ENCODE measurements at regions not wholly inside any gene's neighbourhood (a gene's known extent, or its start where the extent isn't known, plus 50 kb on each side); places are given as distances from the start of the nearest gene placed in this dataset.

DNA sequence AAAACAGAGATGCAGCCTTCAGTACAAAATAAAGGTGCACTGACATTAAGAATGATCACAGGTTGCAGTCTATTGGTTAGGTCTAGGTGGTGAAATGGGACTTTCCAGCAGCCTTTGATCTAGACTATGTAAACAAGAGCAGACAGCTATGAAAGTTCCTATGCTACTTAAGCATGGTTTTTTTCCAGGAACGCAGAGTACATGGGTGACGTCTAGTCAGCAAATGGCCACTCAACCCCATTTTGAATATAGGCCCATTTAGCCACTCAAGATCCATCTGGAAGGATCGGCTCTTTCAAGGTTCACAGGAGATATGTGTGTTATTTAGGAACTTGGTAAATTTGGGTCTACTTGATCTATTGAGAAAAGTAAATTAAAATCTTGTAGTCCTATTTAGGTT, 1424.6 kb upstream of the LRRTM3 start:
- peak; percentile 3 for DNase-seq (ENCODE audit: low read depth)

DNA sequence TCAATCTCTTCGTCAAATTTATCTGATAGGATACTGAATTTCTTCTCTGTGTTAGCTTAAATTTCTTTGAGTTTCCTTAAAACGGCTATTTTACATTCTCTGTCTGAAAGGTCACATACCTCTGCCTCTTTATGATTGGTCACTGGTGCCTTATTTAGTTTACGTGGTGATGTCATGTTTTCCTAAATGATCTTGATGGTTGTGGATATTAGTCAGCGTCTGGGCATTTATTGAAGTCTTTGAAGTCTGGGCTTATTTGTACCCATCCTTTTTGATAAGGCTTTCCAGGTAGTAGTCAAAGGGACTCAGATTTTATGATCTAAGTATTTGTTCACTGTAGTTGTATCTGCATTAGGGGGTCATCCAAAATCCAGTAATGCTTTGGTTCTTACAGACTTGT, 1407.5 kb upstream of the LRRTM3 start:
- no peak for DNase-seq (ENCODE audit: low read depth)

DNA sequence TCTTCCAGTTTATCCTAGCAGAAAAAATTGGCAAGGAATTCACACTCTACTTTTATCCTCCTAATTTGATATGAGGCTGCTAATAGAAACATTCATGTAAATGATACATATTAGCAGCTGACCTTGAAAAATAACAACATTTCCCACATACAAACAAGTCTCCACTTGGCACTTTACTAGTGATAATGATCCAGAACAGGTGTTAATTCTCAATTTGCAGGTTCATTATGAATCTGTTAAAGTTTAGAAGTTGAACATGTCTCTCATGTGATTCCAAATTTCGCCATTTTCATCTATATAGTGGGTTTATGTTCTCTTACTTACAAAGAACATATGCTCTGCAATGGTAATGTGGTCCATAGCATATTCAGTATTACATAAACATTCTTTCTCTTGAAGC, 1396.8 kb upstream of the LRRTM3 start:
- DNase-seq (ENCODE audit: low read depth), result no peak

DNA sequence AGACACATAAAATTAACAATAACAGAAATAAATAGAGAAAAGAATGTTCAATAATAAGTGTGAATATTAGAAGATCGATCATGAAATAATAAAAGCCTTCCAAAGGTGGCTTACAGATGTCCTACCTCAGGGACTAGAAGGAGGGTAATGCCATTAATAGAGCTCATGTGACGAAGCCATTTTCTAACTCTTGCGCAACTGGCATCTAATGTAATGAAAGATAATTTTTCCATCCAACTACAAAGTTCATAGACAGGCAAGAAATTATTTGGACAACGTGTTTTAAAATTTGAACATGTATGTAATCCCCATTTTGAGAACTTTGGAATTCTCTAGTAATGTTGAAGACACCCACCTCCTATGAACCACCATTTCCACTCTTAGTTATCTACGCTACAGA, 1394.3 kb upstream of the LRRTM3 start:
- no peak for DNase-seq (ENCODE audit: low read depth)

DNA sequence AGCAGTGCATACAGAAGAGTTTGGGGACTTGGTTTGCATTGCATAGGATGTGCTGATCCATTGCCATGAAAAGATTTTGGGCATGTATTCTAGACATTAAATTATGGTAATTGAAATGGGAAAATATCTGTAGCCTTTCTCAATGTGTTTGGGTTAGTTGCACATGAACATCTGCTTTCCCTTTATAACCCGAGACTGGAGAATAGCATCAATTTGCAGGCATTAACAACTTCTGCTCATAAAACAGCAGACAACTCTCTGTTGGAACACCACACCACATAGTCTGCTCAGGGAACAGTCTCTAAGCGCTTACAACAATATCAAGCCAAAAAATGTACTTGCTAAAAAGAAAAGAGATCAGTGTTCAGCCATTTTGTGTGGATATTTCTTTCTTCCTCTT, 1391.1 kb upstream of the LRRTM3 start:
- no peak for DNase-seq (ENCODE audit: low read depth)

DNA sequence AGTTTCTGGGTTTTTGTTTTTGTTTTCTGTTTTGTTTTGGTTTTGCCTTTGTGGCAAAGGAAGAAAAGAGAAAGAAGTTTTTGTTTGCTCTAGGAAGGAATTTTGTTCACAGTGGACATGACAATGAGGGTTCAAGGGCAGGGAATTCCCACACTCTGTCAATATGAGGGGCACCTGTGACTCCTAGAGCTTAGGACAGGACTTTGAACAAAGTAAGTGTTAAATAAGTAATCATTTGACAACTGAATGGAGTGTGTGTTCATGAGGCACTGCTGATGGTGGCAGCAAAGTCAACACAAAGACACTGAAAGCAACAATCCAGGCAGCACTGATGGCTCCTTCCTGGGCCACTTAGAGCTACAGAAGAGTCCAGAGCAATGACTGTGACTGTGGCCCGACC, 1381.1 kb upstream of the LRRTM3 start:
- DNase-seq (ENCODE audit: low read depth), result no peak

DNA sequence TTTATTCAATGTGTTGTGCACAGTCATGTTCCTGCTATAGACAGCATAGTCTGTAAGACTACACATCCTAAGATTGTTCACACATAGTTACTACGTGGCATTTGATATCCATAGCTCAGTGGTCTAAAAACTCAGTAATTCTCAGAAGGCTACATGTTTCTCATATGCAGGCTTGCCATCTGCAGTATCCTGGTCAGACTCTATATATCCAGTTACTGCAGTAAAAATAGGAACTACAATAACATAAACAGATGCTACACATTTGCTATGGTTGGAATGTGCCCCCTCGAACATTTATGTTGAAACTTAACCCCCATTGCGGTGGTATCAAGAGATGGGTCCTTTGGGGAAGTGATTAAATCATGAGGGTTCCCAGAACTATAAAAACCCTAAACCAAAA, 1377.8 kb upstream of the LRRTM3 start:
- no peak for DNase-seq (ENCODE audit: low read depth)

DNA sequence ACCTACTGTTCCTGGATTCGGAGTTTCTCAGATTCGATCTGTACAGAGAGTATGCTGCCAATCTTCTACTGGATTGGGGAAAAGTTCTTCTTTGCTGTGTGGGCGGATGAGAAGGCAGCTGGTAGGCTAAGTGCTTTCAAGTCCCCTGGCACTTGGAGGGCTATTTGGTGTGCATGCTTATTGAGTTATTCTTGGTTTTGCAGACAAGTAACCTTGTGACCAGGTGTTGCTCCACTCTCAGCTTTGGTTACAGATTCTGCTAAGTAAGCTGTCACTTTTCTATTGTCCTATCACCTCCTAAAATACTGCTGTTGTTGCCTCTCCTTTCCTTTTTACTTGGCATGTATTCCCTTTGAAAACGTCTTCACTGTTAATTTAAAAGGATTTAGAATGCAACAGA, 1375.1 kb upstream of the LRRTM3 start:
- DNase-seq (ENCODE audit: low read depth), result no peak

DNA sequence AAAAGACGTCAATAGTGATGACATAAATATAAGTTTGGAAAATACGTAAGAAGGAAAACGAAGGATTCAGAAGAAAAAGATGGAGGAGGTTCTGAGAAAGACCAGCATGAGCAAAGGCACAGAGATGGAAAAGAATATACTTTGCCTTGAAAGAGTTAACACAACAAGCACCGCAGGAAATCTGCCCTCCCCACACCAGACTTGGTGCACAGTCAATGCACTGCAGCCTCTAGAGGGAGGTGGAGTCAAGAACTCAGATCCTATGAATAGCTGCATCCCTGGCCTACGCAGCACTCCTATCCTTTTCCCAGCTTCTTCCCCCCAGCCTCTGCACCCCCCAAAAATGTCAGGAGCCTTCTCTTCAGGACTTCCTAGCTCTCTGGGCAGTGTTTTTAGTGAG, 1370.6 kb upstream of the LRRTM3 start:
- DNase-seq (ENCODE audit: low read depth), result no peak

DNA sequence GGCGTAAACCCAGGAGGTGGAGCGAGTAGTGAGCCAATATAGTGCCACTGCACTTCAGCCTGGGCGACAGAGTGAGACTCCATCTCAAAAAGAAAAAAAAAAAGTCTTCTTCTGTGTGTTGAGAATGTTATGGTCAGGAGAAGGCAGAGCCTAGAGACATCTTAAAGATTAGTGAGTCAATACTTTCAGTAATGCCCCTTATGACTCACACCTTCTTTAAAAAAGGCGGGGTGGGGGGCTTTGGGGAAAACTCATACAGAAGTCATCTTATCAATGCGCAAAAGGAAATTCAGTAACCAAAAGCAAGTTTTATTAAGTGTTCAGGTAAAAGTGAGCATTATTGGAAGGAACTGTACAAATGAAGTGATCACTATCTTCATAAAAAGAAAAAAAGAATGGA, 1369.8 kb upstream of the LRRTM3 start:
- DNase-seq (ENCODE audit: low read depth), result no peak

DNA sequence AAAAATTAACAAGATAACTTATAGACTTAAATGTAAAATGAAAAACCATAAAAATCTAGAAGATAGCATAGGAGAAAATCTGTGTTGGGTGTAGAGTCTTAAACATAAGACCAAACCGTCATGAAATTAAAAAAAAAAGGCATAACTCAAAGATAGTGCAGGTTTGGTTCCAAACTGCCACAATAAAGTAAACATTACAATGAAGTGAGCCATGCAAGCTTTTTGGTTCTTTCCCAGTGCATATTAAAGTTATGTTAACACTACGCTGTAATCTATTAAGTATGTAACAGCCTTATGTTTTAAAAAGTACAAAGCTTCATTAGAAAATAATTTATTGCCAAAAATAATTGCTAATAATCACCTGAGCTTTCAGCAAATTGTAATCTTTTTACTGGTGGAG, 1366.5 kb upstream of the LRRTM3 start:
- no peak for DNase-seq (ENCODE audit: low read depth)

DNA sequence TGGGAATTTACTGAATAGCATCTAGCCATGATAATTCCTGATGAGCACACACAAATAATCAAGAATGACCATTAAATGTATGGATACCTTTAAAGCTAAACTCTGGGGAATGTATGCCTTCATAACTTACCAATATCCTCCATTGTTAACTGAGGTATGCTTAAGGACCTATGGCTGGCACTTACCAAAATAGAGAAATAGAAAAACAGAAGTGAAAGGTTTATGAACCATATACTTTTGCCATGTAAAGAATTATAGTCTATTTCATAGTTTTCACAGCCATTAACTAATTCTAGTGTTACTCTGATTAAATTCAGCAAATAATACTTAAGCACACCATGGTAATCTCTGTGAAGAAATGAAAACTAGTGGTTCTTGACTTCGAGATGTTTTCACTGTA, 1360.6 kb upstream of the LRRTM3 start:
- no peak for DNase-seq (ENCODE audit: low read depth)

DNA sequence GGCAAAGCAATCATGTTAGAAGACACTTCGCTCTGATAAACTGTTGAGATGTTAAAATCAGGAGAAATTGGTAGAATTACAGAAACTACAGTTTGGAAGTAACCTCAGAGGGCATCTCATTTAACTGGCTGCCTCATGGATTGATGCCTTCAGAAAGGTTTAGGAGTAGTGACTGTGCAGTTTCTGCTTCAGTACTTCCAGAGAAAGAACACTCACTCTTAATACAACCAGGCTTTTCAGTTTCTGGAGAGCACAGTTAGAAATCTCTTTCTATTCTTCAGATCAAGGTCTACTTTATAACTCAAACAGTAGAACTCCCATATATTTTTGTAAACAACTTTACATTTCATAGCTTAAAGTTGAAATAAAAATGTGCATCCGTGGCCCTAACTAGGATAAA, 1358.9 kb upstream of the LRRTM3 start:
- DNase-seq (ENCODE audit: low read depth), result no peak

DNA sequence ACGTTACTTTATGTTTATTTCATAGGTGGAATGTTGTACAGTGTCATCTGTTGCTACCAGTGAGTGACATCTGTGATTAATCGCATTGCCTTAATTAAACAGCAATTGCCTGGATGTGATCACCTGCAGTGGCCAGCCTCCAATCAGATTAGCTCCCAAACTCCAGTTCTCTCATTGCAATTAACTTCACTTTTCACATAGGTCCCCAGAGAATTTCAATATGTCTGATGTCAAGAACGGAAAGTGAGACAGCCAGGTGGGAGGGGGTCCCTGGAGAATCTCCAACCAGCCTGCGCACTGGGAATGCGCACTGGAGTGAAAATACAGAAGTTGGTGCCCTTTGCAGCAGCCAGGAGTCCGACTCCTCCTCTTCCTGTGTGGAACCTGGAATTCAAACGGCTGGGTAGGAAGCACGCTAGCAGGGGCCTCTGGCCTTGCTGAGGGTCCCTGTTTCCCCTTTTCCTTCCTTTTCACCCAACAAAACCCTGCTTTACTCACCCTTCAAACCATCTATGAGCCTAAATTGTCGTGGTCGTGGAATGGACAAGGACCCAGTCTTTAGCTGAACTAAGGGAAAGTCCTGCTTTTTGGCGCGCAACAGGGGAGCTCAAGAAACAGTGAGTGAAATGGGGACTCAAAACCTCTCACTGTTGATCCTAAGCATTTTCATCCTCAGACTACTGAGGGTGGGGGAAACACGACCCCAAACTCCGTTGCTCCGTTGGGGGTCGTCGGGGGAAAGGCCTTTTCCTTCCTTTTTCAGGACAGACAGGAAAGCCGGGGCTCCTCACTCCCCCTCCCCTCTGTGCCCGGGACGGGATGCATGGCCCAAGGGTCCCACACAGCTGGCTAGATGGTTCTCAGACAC, 1355.5 kb upstream of the LRRTM3 start:
- no peak for DNase-seq (ENCODE audit: low read depth)

DNA sequence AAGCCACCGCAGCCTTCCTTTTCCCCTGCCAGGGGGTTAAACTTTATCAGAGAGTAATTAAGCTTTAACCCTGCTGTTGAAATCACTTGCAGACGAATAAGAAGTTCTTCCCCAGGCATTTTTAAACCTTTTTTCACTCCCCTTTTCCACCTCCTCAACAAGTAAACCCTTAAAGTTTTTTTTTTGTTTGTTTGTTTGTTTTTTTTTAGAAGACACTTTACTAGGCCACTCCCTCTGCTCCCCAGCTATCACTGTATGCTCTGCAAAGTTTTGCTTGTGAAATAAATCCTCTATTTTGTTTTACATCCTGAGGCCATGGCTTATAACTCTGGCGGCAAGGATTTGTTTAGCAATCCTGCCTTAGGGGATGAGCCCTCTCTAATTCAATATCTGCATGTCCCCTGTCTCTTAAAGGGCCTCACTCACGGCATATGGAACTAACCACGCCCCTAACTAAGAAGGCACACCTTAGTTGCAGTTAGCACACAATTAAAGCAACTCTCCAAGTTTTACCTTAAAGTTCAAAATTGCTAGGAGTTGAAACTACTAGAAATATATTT, 1354.7 kb upstream of the LRRTM3 start:
- DNase-seq (ENCODE audit: low read depth), result no peak

DNA sequence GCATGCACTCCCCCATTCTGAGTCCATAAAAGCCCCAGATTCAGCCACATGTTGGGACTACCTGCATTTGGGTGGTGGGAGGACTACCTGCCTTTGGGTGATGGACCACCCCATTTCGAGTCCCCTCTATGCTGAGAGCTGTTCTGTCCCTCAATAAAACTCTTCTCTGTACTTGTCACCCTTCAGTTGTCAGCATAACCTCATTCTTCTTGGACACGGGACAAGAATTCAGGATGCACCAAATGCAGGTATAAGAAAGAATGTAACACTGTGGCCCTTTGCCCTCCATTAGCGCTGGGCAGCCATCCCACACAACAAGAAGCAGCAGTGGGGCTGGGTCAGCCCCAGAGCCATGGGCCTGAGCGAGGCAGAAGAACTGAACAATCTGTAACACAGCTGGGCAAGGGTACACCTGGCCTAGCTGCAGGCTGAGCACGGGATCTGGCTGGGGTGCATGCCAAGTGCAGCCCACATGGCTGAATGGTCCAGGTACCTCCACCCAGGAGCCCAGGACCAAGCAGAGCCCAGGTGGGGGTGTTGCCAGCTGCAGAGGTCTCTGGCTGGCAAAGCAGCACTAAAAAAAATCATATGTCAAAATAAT, 1344.3 kb upstream of the LRRTM3 start:
- DNase-seq (ENCODE audit: low read depth), result no peak

DNA sequence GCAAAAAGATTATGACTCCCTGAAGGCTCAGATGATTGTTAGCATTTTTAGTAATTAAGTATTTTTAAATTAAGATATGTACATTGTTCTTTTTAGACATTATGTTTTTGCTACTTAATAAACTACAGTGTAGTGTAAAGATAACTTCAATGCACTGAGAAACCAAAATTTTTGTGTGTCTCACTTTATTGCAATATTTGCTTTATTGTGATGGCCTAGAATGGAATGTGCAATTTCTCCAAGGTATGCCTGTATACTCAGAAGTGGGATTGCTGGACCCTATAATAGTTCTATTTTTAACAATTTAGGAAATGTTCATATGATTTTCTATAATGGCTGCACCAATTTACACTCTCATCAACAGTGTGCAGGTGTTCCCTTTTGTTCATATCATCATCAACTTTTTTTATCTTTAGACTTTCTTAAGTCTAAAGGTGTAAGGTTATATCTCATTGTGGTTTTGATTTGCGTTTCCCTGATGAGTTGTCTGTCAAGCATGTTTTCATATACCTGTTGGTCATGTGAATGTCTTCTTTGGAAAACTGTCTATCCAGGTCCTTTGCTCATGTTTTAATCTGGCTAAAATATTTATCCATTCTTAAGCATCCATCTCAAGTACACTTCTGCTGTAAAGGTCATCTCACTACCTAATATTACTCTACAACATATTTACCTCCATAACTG, 1323.5 kb upstream of the LRRTM3 start:
- DNase-seq (ENCODE audit: low read depth), result no peak

DNA sequence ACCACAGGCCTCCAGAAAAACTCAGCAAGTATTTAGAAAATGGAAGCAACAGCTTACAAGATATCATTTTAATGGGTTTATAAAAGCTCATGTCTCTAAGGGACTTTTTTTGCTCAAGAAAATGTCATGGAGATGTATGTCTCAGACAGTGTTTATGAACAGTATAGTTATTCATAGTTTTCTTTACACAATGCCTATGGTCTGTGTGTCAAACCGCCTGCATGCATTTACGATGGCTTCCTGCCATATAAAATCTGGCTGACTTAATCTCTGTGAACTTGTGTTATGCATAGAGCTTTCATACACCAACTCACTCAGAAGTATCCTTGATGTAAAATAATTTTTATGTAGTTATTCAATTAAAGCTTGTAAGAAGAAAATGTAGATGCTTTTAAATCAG, 1314.2 kb upstream of the LRRTM3 start:
- no peak for DNase-seq (ENCODE audit: low read depth)

DNA sequence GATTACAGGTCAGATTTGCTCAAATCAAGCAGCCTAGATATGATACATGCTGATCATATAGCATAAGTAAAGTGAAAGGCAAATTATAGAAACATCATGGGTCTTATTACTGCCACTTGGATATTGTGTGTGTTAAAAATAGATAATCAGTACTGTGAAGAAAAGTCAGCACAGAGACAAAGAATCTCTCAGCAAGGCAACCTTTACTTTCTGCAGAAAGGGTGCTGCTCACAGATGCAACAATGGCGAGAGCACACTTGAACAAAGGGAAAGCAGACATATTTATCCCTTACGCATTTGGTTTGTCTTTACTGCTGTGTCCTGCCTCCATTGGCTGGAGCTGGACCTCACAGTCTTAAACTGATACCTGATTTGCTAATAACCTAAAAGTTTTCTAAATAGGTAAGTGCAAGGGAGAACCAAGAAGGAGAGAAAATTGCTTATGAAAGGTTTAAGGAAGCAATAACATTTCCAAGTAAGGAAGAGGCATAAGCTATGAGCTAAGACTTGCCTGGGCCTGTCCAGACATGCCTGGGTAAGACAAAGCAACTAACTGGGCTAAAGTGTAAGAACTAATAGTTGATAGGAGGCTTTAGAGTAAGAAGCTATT, 1310.8 kb upstream of the LRRTM3 start:
- no peak for DNase-seq (ENCODE audit: low read depth)

DNA sequence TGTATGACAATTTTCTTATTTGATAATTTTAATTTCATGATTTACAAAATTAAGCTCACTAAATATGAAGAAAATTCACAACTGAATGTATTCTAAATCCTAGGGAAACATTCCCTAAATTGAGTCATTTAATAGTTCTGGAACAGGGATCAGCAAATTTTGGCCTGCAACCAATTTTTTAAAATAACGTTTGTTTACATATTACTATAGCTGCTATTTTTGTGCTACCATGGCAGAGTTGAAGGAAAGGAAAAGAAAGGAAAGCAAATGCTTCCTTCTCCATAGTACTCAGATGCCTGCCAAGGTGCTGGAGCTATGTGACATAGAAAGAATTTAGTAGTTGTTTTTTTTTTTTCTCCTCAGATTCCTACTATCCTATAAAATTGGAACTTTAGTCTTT, 1307.7 kb upstream of the LRRTM3 start:
- DNase-seq (ENCODE audit: low read depth), result no peak

DNA sequence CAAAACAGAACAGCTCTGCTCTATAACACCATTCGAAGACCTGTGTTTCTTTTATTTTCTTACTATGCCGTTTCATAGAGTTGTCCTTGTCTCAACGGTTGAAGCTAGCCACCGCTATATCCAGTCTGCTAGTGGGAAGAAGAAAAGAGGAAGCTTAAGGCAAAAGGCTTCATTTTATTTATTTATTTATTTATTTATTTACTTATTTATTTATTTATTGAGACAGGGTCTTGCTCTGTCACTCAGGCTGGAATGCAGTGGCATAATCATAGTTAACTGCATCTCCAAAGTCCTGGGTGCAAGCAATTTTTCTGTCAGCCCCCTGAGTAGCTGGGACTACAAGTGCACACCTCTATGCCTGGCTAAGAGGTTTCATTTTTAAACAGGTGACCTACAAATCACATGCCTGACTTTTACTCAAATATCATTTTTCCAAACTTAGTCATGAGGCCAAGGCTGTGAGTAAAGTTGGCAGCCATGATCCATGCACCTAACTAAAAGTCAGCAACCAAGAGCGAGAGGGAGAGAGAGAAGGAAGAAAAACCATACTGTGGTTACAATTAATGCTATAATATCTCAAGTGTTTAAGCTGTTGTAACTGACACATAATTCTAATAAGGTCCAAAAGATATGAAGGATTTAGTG, 1305.3 kb upstream of the LRRTM3 start:
- DNase-seq (ENCODE audit: low read depth), result no peak

DNA sequence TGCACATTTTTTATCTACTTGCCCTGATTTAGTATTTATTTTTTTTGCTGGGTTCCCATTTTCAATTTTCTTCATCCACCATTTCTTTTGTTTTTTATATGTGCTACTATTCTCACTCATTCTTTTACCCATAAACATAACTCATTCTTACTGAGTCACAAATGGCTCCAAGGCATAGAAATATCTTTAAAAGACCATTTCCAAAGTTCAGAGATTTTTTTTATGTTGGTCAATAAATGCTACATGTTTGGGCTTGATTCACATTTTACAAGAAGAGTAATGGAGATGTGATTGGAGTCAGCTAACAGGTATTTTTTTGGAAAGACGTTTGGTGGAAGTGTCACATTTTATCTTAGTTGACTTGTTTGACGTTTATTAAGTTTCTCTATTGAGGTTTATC, 1303.2 kb upstream of the LRRTM3 start:
- DNase-seq (ENCODE audit: low read depth), result no peak
